Right hindlimb (tissue), 1 donor: ENCODE measurements at regions not wholly inside any gene's neighbourhood (a gene's known extent, or its start where the extent isn't known, plus 50 kb on each side); places are given as distances from the start of the nearest gene placed in this dataset.

Experiments
- DNase-seq: peaks from one replicate; pipeline ENCODE4 v3.0.0-alpha.2; 2018

GRCh38 chr16:62240722-62241121 is 204.5 kb upstream of the CDH8 start:
- DNase-seq = no peak

- DNase-seq = peak; percentile 37
Observed at GRCh38 chr16:62225675-62226074, 189.4 kb upstream of the CDH8 start.

GRCh38 chr16:62224646-62225209 is 188.5 kb upstream of the CDH8 start:
- no peak for DNase-seq

- DNase-seq = no peak
Observed at GRCh38 chr16:62216837-62217236, 180.6 kb upstream of the CDH8 start.

GRCh38 chr16:62213763-62214162 is 177.5 kb upstream of the CDH8 start:
- no peak for DNase-seq

GRCh38 chr16:62208934-62209333 is 172.7 kb upstream of the CDH8 start:
- DNase-seq = no peak

- no peak for DNase-seq
Observed at GRCh38 chr16:62205459-62205858, 169.2 kb upstream of the CDH8 start.

GRCh38 chr16:62201911-62202310 is 165.7 kb upstream of the CDH8 start:
- no peak for DNase-seq

GRCh38 chr16:62194828-62195227 is 158.6 kb upstream of the CDH8 start:
- DNase-seq = no peak

GRCh38 chr16:62190426-62190825 is 154.2 kb upstream of the CDH8 start:
- no peak for DNase-seq

- DNase-seq = no peak
Observed at GRCh38 chr16:62177351-62178203, 141.3 kb upstream of the CDH8 start.

GRCh38 chr16:62170642-62171041 is 134.4 kb upstream of the CDH8 start:
- DNase-seq = no peak

- no peak for DNase-seq
Observed at GRCh38 chr16:62167551-62167950, 131.3 kb upstream of the CDH8 start.

- no peak for DNase-seq
Observed at GRCh38 chr16:62157544-62157943, 121.3 kb upstream of the CDH8 start.

GRCh38 chr16:62156971-62157370 is 120.7 kb upstream of the CDH8 start:
- DNase-seq = no peak

GRCh38 chr16:62149631-62150030 is 113.4 kb upstream of the CDH8 start:
- no peak for DNase-seq

- no peak for DNase-seq
Observed at GRCh38 chr16:62137996-62138395, 101.8 kb upstream of the CDH8 start.

GRCh38 chr16:62135911-62136310 is 99.7 kb upstream of the CDH8 start:
- DNase-seq = no peak

GRCh38 chr16:62135446-62135845 is 99.2 kb upstream of the CDH8 start:
- DNase-seq = no peak

- DNase-seq = no peak
Observed at GRCh38 chr16:62130101-62130500, 93.9 kb upstream of the CDH8 start.

GRCh38 chr16:62105244-62105643 is 69.0 kb upstream of the CDH8 start:
- no peak for DNase-seq

GRCh38 chr16:62102588-62102987 is 66.3 kb upstream of the CDH8 start:
- no peak for DNase-seq

GRCh38 chr16:62100651-62101050 is 64.4 kb upstream of the CDH8 start:
- no peak for DNase-seq

GRCh38 chr16:62089715-62090114 is 53.5 kb upstream of the CDH8 start:
- DNase-seq = no peak
